HG02973 (cell line): ENCODE measurements at regions not wholly inside any gene's neighbourhood (a gene's known extent, or its start where the extent isn't known, plus 50 kb on each side); places are given as distances from the start of the nearest gene placed in this dataset.
"Not testable (repeated sequence)": the region's sequence is repeated elsewhere in the genome, so short reads cannot be mapped to it uniquely, and the experiment has no call there.

Experiments
- ATAC-seq: cut with Tn5 transposase; IDR thresholded peaks from one replicate; pipeline ENCODE4 v1.9.1; 2021; ENCODE audit warnings: moderate library complexity; ENCODE audit not compliant: unreplicated experiment

DNA sequence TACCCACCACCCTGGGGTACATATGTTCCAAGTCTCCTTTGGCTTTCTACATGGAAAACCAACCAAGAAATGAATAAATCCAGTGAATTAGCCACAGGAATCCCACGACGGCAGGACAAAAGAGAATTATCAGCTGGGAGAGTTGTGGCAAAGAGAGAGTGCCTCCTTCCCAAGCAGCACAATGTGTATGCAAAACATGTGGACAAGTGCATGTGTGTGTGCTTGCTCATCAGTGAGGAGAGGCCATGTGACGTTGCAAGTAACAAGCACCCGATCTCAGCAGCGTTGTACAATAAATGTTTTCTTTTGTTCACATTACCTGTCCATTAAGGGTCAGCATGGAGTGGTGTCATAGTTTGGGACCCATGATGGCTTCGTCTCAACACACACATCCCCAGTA, 50.0 kb upstream of the EMX2 start:
- no peak for ATAC-seq

DNA sequence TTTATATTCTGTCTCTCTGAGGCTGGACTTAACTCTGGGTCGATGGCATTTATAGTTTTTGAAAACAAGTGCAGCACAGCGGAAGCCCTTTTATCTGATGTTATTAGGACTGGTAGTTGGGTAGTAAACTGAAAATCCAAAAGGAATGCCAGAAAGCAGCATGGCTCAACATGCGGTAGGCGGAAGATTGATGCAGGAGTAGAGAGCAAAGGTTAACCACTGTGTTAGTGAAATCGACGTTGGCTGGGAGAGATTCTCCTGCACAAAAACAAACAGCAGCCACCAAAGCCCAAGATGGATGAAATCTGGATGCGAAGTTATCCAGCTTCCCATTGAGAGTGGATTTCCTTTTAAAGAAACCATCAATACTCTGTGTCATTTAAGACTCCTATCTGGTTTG, 54.5 kb upstream of the EMX2 start:
- no peak for ATAC-seq

DNA sequence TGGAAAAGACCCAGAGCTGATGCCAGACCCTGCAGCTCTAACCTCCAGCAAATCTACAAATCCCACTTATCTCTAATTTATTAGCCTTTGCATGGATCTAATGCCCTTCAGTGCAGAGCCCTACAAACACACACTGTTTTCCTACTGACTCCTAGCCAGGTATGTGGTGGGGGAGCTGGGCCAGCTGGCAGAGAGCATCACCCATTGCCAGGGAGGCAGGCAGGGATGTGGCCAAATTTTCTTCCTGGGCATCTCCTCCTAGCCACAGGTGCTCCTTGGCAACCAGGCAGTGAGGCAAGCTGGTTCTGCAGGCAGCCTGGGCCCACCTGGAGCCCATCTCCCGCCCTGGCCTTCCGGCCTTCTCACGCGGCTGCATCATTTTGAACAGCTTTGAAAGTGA, 55.9 kb upstream of the EMX2 start:
- ATAC-seq = no peak

DNA sequence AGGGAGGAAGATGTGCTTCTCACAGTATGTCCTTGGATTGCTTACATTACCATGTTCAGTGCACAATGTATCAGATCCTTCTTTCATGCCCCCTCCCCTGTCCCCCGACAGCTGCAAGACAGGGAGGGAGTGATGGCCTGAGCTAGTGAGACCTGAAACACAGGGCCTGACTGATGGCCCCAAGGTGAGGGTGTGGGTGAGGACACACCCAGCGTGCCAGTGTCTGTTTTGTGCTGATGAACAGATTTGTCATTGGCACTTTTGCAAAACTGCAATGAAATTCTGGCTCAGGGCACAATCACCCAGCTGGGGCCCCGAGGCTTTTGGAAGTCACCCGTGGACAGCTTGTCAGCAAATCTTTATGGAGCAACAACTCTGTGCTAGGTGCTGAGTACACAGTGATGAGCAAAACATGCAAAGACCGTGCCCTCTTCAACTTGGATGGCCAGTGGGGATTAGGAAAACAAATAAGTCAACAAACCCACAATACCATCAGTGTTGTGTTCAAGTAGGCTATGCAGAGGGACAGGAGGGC, 59.4 kb upstream of the EMX2 start:
- ATAC-seq = no peak

DNA sequence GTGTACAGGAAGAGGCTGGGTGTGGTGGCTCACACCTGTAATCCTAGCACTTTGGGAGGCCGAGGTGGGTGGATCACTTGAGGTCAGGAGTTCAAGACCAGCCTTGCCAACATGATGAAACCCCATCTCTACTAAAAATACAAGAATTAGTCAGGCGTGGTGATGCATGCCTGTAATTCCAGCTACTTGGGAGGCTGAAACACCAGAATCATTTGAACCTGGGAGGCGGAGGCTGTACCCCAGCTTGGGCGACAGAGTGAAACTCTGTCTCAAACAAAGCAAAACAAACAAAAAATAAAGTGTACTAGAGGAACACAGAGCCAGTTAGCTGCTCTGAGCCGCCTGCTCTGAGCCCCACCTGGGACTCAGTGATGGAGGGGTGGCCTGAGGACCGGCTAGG, 61.5 kb upstream of the EMX2 start:
- ATAC-seq = not testable (repeated sequence)

DNA sequence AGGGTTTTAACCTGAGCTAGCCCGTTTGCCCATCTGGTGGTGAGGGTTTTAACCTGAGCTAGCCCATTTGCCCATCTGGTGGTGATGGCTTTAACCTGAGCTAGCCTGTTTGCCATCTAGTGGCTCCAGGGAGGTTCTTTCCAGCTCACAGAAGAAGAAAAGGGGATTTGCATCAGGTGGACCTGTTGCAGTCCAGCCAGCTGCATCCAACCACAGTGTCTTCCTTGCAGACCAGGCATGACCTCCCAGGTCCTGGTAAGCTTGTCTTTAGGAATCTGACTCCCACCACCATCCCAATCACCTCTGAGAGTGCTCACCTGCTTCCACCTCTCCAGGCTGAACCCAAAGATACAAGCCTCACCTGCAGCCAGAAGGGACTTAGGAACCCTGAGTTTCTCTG, 62.4 kb upstream of the EMX2 start:
- ATAC-seq = no peak

DNA sequence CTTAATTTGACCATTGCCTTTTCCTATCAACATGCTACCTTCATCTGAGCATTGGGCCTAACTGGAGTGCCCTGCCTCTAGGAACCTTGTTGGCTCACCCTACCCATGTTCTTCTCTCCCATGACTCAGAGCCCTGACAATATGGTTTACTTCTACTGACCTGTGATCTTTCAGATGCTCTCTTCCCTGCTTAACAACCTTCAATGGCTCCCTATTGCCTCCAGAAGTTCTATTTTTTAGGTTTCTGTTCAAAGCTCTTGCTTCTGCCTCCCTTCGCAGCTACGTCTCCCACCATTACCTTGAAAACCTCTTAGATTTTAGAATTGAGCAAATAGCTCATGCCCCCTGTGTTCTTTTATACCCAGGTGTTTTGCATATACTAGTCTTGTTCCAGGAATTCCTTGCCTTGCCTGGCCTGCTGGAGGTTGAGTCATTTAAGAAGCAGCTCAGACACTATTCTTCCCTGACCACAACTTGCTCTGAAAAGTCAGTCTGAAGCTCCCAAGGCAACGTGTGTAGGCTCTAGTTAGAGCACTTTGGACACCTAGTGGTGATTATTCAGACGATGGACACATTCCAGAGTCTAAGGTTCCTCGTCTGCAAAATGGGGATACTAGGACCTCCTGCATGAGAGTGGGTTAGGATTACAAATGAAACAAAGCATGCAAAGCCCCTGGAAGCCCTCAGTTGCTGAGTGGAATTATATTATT, 64.4 kb upstream of the EMX2 start:
- no peak for ATAC-seq

DNA sequence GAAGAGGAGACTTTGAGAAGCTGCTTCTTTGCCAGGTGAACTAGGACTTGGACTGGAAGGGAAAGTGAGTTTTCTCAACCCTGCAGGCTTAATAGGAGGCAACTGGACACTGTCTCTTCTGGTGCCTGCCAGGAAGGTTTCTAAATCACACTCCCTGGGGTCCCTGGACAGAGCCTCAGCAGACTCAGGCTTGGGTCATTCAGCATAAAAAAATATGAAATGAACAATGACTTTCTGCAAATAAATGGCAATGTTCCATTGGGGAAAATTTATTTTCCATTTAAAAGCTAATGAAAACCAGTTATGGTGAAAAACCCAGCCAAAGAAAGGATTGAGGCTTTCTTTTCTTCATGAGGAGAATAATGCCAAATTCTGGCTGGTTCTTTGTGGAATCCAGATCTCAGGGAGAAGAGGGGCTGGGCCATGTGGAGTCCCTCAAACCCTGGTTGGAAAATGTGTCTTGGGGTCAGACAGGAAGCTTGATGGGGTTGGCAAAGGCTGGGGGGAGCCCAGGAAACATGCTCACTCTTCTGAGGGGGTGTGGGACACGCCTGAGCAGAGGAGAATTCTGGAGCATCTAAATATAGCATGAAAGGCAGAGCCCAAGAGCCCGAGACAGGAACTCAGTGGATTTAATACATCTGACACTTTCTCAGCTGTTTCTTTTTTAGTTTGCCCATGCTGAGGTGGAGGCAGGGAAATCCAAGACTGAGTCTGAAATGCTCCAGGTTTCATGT, 65.2 kb upstream of the EMX2 start:
- no peak for ATAC-seq

DNA sequence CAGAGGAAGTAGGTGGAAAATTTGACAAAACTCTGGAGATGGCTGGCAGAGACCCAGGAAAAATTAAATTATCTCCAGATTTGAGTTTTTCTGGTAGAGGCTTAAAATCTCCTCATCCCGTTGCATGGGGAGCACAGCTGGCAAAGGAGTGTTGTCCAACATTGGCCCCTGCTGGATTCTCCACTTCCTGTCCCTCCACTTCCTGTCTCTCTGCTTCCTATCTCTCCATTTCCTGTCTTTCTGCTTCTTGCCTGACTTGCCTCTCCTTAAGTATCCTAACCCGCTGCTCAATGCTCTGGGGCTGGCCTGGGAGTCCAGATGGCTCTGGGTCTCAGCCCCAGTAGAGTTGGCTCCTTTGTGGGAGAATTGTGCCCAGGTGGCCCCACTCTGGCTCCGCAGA, 65.8 kb upstream of the EMX2 start:
- no peak for ATAC-seq

DNA sequence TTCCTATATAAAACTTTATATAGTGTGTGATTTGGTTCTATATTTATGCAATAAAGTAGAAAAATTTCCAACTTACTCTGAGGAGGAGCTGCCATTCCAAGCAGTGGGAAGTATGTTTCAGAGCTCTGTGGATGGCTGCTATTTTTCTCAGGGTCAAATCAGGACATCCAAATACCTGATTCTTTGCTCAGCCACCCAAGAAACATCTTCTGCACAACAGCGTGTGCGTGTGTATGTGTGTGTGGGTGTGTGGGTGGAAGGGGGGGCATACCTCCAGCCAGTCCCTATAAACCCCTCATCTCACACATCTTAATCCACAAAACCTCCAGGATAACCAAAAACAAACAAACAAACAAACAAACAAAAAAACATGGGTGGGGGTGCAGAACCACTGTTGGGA, 66.3 kb upstream of the EMX2 start:
- no peak for ATAC-seq

DNA sequence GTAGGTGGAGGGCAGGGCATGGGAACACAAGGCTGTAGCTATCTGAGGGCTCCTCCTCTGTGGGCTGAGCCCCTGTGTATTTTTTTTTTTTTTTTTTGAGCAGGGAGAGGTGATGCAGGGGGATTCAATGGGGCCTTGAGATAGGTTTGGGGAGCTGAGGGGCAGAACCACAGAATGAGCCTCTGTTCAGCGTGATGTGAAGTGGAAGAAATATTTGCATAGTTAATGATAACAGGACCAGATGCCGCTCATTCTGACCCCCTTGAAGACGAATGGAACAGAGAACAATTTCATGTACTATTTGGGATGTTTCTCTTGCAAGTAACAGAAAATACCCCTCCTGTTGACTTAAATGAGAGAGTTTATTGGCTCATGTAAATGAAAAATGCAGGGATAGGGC, 69.7 kb upstream of the EMX2 start:
- no peak for ATAC-seq

DNA sequence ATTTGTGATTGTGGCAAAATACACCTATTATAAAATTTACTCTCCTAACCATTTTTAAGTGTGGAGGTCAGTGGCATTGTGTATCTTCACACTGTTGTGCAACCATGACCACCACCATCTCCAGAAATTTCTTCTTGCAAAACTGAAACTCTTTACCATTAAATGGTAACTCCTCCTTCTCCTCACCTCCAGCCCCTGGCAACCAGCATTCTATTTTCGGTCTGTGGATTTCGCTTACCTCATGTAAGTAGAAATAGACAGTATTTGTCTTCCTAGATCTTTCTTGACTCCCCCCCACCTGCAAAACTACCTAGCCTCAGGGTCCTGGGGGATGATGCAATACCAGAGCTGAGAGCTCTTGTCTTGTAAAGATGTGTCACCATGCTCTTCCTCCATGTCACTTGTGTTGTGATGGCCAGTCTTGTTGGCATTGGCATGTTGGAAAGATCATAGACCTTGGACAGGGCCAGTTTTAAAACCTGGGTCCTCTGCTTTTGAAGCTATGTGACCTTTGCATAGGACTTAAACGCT, 71.1 kb upstream of the EMX2 start:
- ATAC-seq = no peak

DNA sequence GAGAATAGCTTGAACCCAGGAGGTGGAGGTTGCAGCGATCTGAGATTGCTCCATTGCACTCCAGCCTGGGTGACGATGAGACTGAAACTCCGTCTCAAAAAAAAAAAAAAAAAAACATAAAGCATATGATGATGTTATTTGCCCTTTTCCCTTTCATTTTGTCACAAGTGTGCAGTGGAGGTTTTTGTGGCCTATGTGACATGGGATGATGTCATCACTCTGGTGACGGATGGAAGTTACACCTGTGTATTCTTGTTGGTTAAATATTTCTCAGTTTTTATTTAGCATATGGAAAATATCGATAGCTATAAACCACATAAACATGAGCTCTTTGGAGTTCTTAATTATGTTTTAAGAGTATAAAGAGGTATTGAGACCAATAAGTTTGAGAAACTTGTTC, 71.8 kb upstream of the EMX2 start:
- no peak for ATAC-seq

DNA sequence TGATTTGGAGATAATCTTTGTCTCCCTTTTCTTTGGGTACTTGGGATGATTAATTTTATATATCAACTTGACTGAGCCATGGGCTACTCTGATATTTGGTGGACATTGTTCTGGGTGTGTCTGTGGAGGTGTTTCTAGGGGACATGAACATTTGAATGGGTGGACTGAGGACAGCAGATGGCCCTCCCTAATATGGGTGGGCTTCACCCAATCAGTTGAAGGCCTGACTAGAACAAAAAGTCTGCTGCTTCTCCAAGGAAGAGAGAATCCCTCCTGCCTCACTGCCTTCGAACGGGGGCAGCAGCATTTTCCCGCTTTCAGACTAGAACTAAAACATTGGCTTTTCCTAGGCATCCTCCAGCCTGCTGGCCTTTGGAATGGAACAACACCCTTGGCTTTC, 73.9 kb upstream of the EMX2 start:
- ATAC-seq = no peak

DNA sequence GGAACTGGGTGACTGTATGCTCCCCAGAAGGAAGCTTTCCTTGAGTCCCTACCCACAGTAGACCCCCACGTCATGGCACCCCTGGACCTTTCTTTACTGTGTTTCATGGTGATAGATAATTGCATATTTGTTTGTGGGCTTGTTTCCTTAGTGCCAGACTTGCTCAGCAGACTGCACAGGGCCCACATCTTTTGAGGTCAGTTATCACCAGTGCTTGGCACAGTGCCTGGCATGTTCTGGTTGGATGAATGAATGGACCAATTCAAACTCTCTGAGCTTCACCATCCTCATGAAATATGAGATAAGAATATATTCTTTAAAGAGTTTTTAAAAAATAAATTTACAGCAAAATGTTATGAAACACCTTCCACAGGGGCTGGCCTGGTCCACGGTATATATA, 78.4 kb upstream of the EMX2 start:
- ATAC-seq = no peak

DNA sequence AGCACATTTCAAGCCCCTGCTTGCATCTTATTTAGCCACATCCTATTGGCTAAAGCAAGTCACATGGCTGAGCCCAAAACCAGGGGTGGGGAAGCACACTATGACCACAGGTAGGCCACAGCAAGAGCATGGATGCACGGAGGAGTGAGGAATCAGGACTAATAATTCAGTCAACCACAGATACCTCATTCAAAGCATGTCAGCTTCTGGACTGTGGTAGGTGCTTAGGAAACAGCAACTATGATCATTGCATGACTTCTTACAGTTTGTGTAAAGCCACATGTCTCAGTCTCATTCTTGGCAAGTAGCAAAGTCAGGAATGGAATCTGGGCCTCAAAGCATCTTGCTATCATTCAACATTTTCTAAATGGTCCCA, 79.0 kb upstream of the EMX2 start:
- ATAC-seq = no peak

DNA sequence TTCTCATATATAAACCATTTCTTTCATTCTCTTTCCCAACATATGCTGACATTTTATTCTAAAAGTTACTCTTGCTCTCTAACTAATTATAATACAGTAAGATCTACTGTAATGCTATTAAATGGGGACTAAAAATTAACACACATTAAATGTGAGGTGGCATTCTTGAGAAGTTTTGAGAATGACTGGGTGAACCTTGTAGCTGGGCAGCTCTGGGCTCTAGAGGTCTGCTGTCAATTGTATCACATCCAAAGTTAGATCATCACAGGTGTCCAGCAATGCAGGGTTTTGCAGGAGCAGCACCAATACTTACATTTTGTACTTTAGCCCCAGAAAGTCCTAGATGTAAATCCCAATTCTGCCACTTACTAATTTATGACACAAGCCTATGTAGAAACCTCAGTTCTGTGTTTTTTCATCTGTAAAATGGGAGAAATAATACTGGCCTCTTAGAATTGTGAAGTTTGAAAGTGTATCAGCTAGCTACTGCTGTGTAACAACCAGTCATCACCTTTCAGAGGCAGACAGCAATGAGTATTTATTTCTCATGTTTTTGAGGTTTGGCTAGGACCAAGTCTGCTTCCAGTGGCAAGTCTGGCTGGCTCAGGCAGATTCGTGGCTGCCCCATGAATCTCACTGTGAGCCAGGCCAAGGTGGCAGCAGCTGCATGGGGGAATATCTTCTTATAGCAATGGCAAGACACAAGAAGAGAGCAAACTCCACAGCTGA, 79.6 kb upstream of the EMX2 start:
- no peak for ATAC-seq

DNA sequence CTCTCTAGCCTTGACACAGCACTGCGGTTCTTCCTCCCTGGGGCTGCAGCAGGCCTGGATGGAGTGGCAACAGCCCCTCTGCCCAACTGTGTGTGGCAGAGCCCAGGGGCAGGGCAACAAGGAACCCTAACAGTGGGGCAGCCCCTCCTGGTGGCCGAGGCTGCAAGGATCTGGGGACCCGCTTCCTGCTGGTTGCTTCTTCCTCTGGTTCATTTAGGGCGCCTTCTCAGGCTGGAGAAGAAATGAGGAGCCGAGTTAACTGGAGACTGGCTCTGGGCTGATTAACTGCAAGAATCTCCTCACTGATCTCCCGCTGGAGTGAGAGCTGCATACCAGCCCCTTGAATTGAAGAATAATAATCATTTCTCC, 80.1 kb upstream of the EMX2 start:
- ATAC-seq = no peak

DNA sequence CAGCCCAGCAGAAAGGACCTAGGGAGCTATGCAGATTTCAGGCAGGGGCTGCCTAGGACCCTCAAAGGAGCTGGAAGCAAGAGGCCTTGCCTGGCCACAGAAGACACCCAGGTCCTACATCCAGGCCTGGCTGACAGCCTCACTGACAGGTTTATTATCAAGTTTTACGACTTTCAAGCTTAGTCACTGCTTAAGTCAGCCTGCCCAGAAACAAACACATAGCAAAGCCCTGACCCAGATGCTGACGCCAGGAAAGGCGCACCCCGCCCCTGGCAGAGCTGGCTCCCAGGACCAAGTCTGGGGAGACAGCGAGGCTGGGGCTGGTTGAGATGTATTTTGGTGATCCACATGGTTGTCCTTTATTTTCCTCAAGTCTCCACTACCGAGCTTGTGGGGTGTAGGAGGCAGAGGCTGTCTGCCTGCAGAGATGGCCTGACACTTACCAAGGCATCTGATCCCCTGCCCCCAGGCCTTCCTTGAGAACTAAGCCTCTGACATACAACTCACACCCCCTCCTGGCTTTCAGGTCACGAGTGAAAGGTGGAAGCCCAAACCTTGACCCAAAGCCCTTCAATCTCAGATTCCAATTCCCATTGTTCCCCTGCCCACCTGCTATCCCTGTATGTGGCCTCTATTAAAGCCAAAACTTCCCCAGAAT, 80.7 kb upstream of the EMX2 start:
- no peak for ATAC-seq

DNA sequence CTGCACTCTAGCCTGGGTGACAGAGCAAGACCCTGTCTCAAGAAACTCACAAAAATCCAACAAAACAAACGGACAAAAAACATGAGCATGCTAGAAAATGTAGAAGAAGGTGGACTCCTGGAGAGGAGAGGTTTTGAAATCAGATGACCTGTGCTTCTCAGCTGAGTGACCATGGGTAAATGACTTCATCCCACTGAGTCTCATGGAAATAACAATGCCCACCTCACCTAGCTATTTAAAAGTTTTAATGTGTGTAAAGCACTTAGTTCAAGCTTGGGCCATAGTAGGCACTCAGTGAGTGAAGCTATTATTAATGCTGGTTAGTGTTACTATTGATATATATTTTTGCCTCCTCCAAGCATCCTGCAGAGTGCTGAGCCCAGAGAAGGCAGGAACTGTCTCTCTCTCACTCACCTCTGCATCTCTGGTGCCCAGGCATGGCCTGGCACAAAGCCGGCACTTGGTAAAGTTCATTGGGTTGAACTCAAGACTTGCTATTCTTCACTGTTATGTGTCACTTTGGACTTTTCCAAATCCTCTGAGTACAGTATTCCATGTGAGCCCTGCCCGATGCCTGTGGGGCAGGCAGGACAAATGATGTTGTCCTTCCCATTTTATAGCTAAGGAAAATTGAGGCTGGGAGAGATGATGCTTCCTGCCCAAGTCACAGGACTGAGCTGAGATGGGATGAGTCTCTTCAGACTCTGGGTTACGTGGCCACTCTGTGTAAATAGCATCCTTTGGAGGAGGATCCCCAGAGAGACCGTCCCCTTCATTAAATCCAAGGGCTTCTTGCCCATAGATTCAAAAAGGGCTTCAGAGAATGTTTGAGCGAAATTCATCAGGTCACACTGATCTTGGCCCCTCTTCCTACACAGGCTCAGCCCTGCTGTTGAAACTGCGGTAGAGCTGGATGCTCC, 81.4 kb upstream of the EMX2 start:
- no peak for ATAC-seq
